Common myeloid progenitor, CD34-positive (primary cell): ENCODE measurements at regions not wholly inside any gene's neighbourhood (a gene's known extent, or its start where the extent isn't known, plus 50 kb on each side); places are given as distances from the start of the nearest gene placed in this dataset.

ENCODE experiments used
- CTCF ChIA-PET: fragments of 350-600 bp; sonication (Branson Sonifier 250); formaldehyde crosslinking; loops from one replicate; lab custom pipeline; 2021; ENCODE audit warnings: antibody characterized with exemption; lab: Charles Lee
- POLR2A ChIA-PET: fragments of 350-600 bp; sonication (Branson Sonifier 250); formaldehyde crosslinking; loops from one replicate; lab custom pipeline; 2021; ENCODE audit warnings: antibody characterized with exemption; lab: Charles Lee
- DNase-seq, 3 donors: peaks; one replicate each; pipeline versions ENCODE4 v3.0.0 to v3.0.0-alpha.2; 2013
- H3K27ac ChIP-seq, 2 experiments: 1 replicate in 1 of 2; 2 replicates in 1 of 2; pipeline ENCODE4 v1.7.0; 2013; ENCODE audit warnings: inconsistent platforms in 2 of 2, low read length in 2 of 2, mild to moderate bottlenecking in 2 of 2, low read depth in 1 of 2, moderate library complexity in 1 of 2; ENCODE audit not compliant: severe bottlenecking in 2 of 2, insufficient read depth in 1 of 2, poor library complexity in 1 of 2
- H3K27me3 ChIP-seq, 5 experiments: replicated peaks in 2 of 5; 1 replicate in 3 of 5; 2 replicates in 2 of 5; pipeline versions ENCODE4 v1.6.1 to v1.7.0; 2013; ENCODE audit warnings: low read length in 4 of 5, mild to moderate bottlenecking in 2 of 5, moderate library complexity in 2 of 5, inconsistent platforms in 1 of 5; ENCODE audit not compliant: insufficient read depth in 5 of 5, control insufficient read depth in 4 of 5
- H3K36me3 ChIP-seq, 4 experiments: 1 replicate in 2 of 4; 2 replicates in 2 of 4; pipeline versions ENCODE4 v1.6.1 to v1.7.0; 2013; ENCODE audit warnings: low read length in 3 of 4, control low read depth in 1 of 4, mild to moderate bottlenecking in 1 of 4; ENCODE audit not compliant: control insufficient read depth in 4 of 4, insufficient read depth in 4 of 4
- H3K4me1 ChIP-seq, 4 experiments: 1 replicate in 3 of 4; 2 replicates in 1 of 4; pipeline versions ENCODE4 v1.6.1 to v1.7.1; 2013; ENCODE audit warnings: low read length in 3 of 4, mild to moderate bottlenecking in 3 of 4, control low read depth in 1 of 4, inconsistent platforms in 1 of 4, moderate library complexity in 1 of 4; ENCODE audit not compliant: control insufficient read depth in 4 of 4, insufficient read depth in 4 of 4; ENCODE audit errors: control extremely low read depth in 1 of 4
- H3K4me3 ChIP-seq, 7 experiments: 1 replicate in 4 of 7; 2 replicates in 3 of 7; pipeline versions ENCODE4 v1.5.1 to v1.7.0; 2013; ENCODE audit warnings: mild to moderate bottlenecking in 7 of 7, low read length in 6 of 7, moderate library complexity in 6 of 7, inconsistent platforms in 2 of 7, low read depth in 2 of 7, control low read depth in 1 of 7; ENCODE audit not compliant: insufficient read depth in 4 of 7, control insufficient read depth in 1 of 7; ENCODE audit errors: extremely low read depth in 1 of 7
- H3K9me3 ChIP-seq, 5 experiments: 1 replicate in 4 of 5; 2 replicates in 1 of 5; pipeline versions ENCODE4 v1.6.1 to v1.7.1; 2013; ENCODE audit warnings: low read length in 4 of 5, mild to moderate bottlenecking in 2 of 5, inconsistent platforms in 1 of 5, low read depth in 1 of 5, moderate library complexity in 1 of 5; ENCODE audit not compliant: control insufficient read depth in 4 of 5, insufficient read depth in 2 of 5; ENCODE audit errors: control extremely low read depth in 1 of 5
- WGBS: methylation state at CpG from one replicate; pipeline ENCODE4 v1.1.5; 2013; ENCODE audit not compliant: insufficient coverage; 5-methylcytosine and 5-hydroxymethylcytosine counted together

DNA sequence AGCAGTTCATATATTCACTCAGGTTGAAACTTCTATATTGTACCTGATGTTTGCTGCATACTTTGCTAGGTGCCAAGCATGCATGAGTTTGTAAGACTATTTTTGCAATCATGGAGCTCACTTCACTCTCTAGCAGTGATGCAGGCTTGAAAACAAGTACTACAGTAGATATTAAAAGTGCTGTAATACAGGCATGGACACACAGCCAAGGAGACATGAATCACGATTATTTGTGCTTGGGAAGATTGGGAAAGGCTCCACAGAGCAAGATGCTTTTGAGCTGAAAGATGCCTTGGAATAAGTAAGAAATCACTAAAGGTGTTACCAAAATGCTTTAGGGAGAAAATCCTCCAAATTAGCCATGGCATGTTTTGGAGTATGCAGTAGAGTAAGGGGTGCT lies 427.4 kb downstream of the UTRN start:
- Histone ChIP-seq H3K36me3 (peaks cover 3 to 12% (median 5%) of the 10 kb centered on the region in 4 experiments), H3K27me3 (no peaks in the 10 kb centered on the region), H3K27ac (no peak overlapping the region), H3K4me1 (no peaks in the 10 kb centered on the region), H3K9me3 (no peaks in the 10 kb centered on the region), H3K4me3 (no peak overlapping the region)
- POLR2A ChIA-PET, result no interaction called here
- WGBS, result 100% methylated on average over 1 of the region's 1 CpG
- CTCF ChIA-PET, result interaction anchor here (1.2 kb wide), 1 partner anchor 37 kb away, joined by 3 read pairs; no protein-coding TSS in a partner anchor
- DNase-seq, result no peak

DNA sequence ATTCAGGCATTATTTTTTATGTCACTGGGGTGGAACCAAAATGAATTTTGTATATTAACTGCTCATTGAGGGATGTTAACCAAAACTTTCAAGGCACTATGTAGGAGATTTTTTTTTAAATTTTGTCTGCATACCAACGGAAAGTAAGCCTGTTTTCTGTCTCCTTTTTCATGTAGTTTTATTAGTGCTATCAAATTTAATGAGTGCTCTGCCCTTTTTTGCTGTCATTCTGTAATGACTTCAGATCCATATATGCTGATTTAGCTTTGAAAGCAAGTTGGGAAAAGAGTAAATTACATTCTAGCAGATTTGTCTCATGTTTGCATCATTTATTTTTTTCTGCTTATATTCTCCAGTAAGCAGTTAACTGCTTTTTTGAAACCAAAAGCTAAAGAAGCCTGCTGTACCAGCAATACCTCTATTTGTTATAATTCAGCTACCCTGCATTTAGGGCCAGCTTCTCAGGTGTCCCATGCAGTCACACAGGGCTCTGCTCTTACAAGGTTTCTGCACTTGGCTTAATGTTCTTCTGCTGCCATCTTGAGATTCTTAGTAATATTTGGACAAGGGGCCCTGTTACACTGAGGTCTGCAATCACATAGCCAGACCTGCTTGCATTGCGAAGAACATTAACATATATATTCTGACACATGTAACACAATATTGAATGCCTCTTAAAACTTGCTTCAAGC lies 429.0 kb downstream of the UTRN start:
- H3K36me3 ChIP-seq, result peaks cover 0 to 5% (median 1%) of the 10 kb centered on the region in 4 experiments
- H3K27ac ChIP-seq, result no peak overlapping the region
- no peaks in the 10 kb centered on the region for H3K9me3 ChIP-seq
- H3K27me3 ChIP-seq, result no peaks in the 10 kb centered on the region
- H3K4me1 ChIP-seq, result no peaks in the 10 kb centered on the region
- 83% methylated on average over 1 of the region's 2 CpGs for WGBS
- DNase-seq, result no peak
- ChIA-PET POLR2A (no interaction called here), CTCF (interaction anchor here (1.0 kb wide), 1 partner anchor 24 kb away, joined by 4 read pairs; no protein-coding TSS in a partner anchor)
- no peak overlapping the region for H3K4me3 ChIP-seq

DNA sequence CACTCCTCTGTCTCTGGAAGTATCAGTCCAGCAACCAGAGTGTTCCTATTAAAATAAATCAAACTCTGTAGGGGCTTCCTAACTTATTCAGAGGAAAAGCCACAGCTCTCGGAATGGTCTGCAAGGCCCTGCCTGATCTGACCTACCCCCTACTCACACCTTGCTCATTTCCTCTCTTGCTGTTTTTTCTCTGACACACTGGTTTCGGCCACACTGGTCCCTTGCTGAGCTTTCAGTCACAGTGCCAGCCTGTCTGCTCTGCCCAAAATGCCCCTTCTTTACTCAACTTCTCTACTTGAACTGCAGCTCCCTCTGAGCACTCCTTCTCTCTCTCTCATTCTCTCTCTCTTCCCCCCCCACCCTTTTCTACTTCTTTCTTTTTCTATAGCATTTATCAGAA lies 430.2 kb downstream of the UTRN start:
- ChIA-PET CTCF (interaction anchor here (1.0 kb wide), 1 partner anchor 25 kb away, joined by 4 read pairs; no protein-coding TSS in a partner anchor), POLR2A (no interaction called here)
- Histone ChIP-seq H3K36me3 (peaks cover 0 to 7% (median 3%) of the 10 kb centered on the region in 4 experiments), H3K4me3 (no peak overlapping the region), H3K27ac (no peak overlapping the region), H3K4me1 (no peaks in the 10 kb centered on the region), H3K27me3 (no peaks in the 10 kb centered on the region), H3K9me3 (no peaks in the 10 kb centered on the region)
- DNase-seq, result no peak
- WGBS, result 93% methylated on average over 2 of the region's 2 CpGs

DNA sequence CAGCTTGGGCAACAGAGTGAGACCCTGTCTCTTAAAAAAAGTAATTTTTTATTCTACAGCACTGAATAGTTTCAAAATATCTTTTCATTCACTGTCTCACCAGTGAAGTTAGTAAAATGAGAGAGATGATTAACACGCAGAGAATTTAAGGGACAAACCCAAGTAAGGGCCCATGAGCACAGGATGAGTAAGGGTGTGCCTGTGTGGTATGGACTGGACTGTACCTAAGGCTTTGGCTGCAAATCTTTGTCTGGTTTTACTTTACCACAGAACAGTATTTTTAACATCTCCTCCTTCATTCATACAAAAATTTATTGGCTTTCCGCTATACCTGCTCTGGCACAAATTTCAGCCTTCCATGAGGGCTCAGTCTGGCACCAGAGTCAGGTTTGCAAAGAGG lies 433.3 kb downstream of the UTRN start:
- WGBS, result no CpG with 5 or more reads among the region's 2 CpGs
- ChIA-PET POLR2A (no interaction called here), CTCF (interaction anchor here (1.1 to 1.6 kb wide), 2 partner anchors 14 to 37 kb away, joined by 3 read pairs; no protein-coding TSS in a partner anchor)
- DNase-seq, result no peak
- no peak overlapping the region for H3K27ac ChIP-seq
- H3K36me3 ChIP-seq, result peaks cover 0 to 9% (median 5%) of the 10 kb centered on the region in 4 experiments
- H3K4me3 ChIP-seq, result no peak overlapping the region
- H3K4me1 ChIP-seq, result no peaks in the 10 kb centered on the region
- H3K9me3 ChIP-seq, result no peaks in the 10 kb centered on the region
- no peaks in the 10 kb centered on the region for H3K27me3 ChIP-seq

DNA sequence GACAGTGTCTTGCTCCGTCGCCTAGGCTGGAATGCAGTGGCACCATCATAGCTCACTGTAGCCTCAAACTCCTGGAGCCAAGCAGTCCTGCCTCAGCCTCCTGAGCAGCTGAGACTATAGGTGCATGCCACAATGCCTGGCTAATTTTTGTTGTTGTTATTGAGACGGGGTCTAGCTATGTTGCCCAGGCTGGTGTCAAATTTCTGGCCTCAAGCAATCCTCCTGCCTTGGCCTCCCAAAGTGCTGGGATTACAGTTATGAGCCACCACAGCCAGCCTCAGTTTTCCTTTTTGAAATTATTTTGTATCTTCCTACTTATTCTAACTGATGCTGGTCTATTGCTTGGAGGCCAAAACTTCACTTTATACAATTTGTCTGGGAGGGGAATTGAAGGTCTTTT lies 436.1 kb downstream of the UTRN start:
- no peaks in the 10 kb centered on the region for H3K27me3 ChIP-seq

DNA sequence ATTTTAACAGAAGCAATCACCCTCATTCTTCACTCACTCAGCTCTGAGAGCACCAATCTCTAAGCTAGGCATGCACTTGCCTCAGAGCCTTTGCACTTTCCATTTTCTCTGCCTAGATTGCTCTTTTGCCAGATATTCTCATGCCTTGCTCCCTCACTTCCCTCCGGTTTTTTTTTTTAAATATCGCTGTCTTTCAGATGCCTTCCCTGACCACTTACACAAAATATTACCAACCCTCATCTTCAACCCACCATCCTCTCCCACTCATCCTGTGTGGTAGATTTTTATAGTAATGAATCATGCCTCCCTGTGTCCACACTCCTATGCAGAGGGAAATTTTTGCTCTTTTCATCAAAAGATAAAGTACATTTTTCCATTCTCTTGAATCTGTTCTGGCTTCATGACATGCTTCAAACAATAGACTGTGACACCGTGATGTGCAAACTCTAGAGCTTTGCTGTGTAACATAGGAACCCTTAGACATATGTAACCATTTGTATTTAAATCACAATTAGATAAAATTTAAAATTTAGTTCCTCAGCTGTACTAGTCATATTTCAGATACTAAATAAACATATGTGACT lies 437.1 kb downstream of the UTRN start:
- DNase-seq, result no peak
- no peaks in the 10 kb centered on the region for H3K27me3 ChIP-seq
- POLR2A ChIA-PET, result no interaction called here
- no CpG with 5 or more reads among the region's 3 CpGs for WGBS
- H3K4me1 ChIP-seq, result no peaks in the 10 kb centered on the region
- H3K36me3 ChIP-seq, result peaks cover 0 to 14% (median 6%) of the 10 kb centered on the region in 4 experiments
- no peaks in the 10 kb centered on the region for H3K9me3 ChIP-seq
- H3K27ac ChIP-seq, result no peak overlapping the region
- CTCF ChIA-PET, result no interaction called here
- H3K4me3 ChIP-seq, result no peak overlapping the region

More for the DNA sequence above, 436.1 kb downstream of the UTRN start:
- no peak for DNase-seq
- no peak overlapping the region for H3K4me3 ChIP-seq
- ChIA-PET POLR2A (no interaction called here), CTCF (no interaction called here)
- H3K36me3 ChIP-seq, result peaks cover 0 to 12% (median 6%) of the 10 kb centered on the region in 4 experiments
- H3K4me1 ChIP-seq, result no peaks in the 10 kb centered on the region
- H3K27ac ChIP-seq, result no peak overlapping the region
- WGBS, result 100% methylated on average over 2 of the region's 3 CpGs
- no peaks in the 10 kb centered on the region for H3K9me3 ChIP-seq

DNA sequence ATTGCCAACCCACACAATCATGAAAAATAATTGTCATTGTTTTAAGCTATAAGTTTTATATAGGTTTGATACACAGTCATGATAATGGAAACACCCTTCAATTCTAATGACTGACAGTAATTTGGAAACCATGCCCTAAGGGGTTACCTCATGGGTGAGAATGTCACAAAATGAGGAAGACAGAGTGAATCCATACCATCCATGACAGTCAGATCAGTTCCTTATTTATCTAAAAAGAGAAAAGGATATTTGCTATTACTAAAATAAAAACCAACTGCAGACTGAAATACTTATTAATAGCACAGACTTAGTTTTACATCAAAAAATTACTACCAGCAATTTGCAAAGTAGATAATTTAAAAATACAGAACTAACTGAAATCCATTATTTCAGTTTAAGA lies 437.8 kb downstream of the UTRN start:
- no peaks in the 10 kb centered on the region for H3K27me3 ChIP-seq
- CTCF ChIA-PET, result no interaction called here
- POLR2A ChIA-PET, result no interaction called here
- H3K4me3 ChIP-seq, result no peak overlapping the region
- DNase-seq, result peak in 2 of 3 donors; percentile 6 to 22
- no peak overlapping the region for H3K27ac ChIP-seq
- peaks cover 0 to 11% (median 6%) of the 10 kb centered on the region in 4 experiments for H3K36me3 ChIP-seq
- H3K9me3 ChIP-seq, result no peaks in the 10 kb centered on the region
- no peaks in the 10 kb centered on the region for H3K4me1 ChIP-seq
